SK-N-SH (cell line): ENCODE measurements at regions not wholly inside any gene's neighbourhood (a gene's known extent, or its start where the extent isn't known, plus 50 kb on each side); places are given as distances from the start of the nearest gene placed in this dataset.

ENCODE experiments used
- CTCF ChIA-PET: fragments of 300-600, 350-600 bp; formaldehyde crosslinking; extraction: SDS; loops from one replicate; lab custom pipeline; 2021; lab: Yijun Ruan, JAX
- POLR2A ChIA-PET: fragments of 350-600 bp; sonication (Branson Sonifier 250); formaldehyde crosslinking; extraction: SDS; loops from one replicate; lab custom pipeline; 2020; ENCODE audit warnings: antibody characterized with exemption, inconsistent platforms; lab: Yijun Ruan, JAX
- DNase-seq: peaks from one replicate; pipeline ENCODE4 v3.0.0; 2012
- H2AFZ ChIP-seq: fragments of 200-600 bp; sonication (generic); 2 replicates; pipeline ENCODE4 v1.8.1; 2016; ENCODE audit warnings: antibody characterized with exemption, mild to moderate bottlenecking, low read depth
- H3F3A ChIP-seq: fragments of 200-600 bp; sonication (generic); replicated peaks from 2 replicates; pipeline ENCODE3; 2016; ENCODE audit warnings: antibody characterized with exemption, mild to moderate bottlenecking; ENCODE audit not compliant: insufficient read depth
- H3K27ac ChIP-seq, 2 experiments: fragments of 200-500 bp in 1 of 2; fragments of 200-600 bp in 1 of 2; sonication (Bioruptor generic) in 1 of 2; sonication (generic), shearing (Covaris generic) in 1 of 2; 2 replicates each; pipeline versions ENCODE4 v1.5.1 to v1.6.1; 2014 to 2016; ENCODE audit warnings: low read depth in 2 of 2, inconsistent platforms in 1 of 2, low read length in 1 of 2, mild to moderate bottlenecking in 1 of 2, mixed read lengths in 1 of 2
- H3K27me3 ChIP-seq: fragments of 200-600 bp; sonication (generic), shearing (Covaris generic); 2 replicates; pipeline ENCODE4 v1.6.1; 2016; ENCODE audit warnings: mixed run types; ENCODE audit not compliant: insufficient read depth
- H3K36me3 ChIP-seq, 2 experiments: fragments of 200-500 bp in 1 of 2; fragments of 200-600 bp in 1 of 2; sonication (Bioruptor generic) in 1 of 2; sonication (generic) in 1 of 2; replicated peaks in 1 of 2; 2 replicates each; pipeline versions ENCODE3 to v1.5.1; 2014 to 2016; ENCODE audit warnings: low read length in 1 of 2, mild to moderate bottlenecking in 1 of 2; ENCODE audit not compliant: insufficient read depth in 2 of 2, control insufficient read depth in 1 of 2
- H3K4me1 ChIP-seq, 2 experiments: fragments of 200-500 bp in 1 of 2; fragments of 200-600 bp in 1 of 2; sonication (Bioruptor generic) in 1 of 2; sonication (generic), shearing (Covaris generic) in 1 of 2; 2 replicates each; pipeline versions ENCODE4 v1.5.1 to v1.6.1; 2014 to 2016; ENCODE audit warnings: low read depth in 1 of 2, low read length in 1 of 2, mixed run types in 1 of 2; ENCODE audit not compliant: insufficient read depth in 2 of 2, control insufficient read depth in 1 of 2
- H3K4me2 ChIP-seq: fragments of 200-600 bp; sonication (generic), shearing (Covaris generic); 2 replicates; pipeline ENCODE4 v1.6.1; 2017; ENCODE audit warnings: mixed run types
- H3K4me3 ChIP-seq, 2 experiments: fragments of 200-500 bp in 1 of 2; fragments of 200-600 bp in 1 of 2; sonication (Bioruptor generic) in 1 of 2; sonication (generic), shearing (Covaris generic) in 1 of 2; 2 replicates each; pipeline versions ENCODE4 v1.5.1 to v1.8.1; 2014 to 2016; ENCODE audit warnings: low read depth in 2 of 2, inconsistent platforms in 1 of 2, low read length in 1 of 2, mild to moderate bottlenecking in 1 of 2, mixed read lengths in 1 of 2, moderate library complexity in 1 of 2
- H3K79me2 ChIP-seq: fragments of 200-600 bp; sonication (generic); 2 replicates; pipeline ENCODE4 v1.8.1; 2017; ENCODE audit warnings: mild to moderate bottlenecking; ENCODE audit not compliant: insufficient read depth
- H3K9ac ChIP-seq: fragments of 200-600 bp; sonication (generic); 2 replicates; pipeline ENCODE4 v1.6.1; 2017; ENCODE audit warnings: mixed run types
- H3K9me2 ChIP-seq: fragments of 200-600 bp; sonication (generic); 2 replicates; pipeline ENCODE4 v1.6.1; 2017; ENCODE audit warnings: mixed run types
- H3K9me3 ChIP-seq: fragments of 200-600 bp; sonication (generic); 2 replicates; pipeline ENCODE4 v1.6.1; 2017; ENCODE audit warnings: mixed run types, mild to moderate bottlenecking, moderate library complexity
- H4K20me1 ChIP-seq: fragments of 200-600 bp; sonication (generic); 2 replicates; pipeline ENCODE4 v1.6.1; 2017; ENCODE audit warnings: mild to moderate bottlenecking, mixed run types; ENCODE audit not compliant: insufficient read depth
- CHD2 ChIP-seq: fragments of 150-350 bp; IDR thresholded peaks from 2 replicates; pipeline ENCODE4 v1.6.1; 2018; ENCODE audit warnings: low read length; ENCODE audit not compliant: partially characterized antibody
- ELF1 ChIP-seq: IDR thresholded peaks from 2 replicates; pipeline ENCODE4 v1.4.0; 2012
- EP300 ChIP-seq, 2 experiments: IDR thresholded peaks; 2 replicates each; pipeline versions ENCODE4 v1.4.0 to v1.6.1; 2012; ENCODE audit warnings: borderline replicate concordance in 1 of 2, low read depth in 1 of 2, low read length in 1 of 2
- EZH2phosphoT487 ChIP-seq: fragments of 200-600 bp; sonication (generic); IDR thresholded peaks from 2 replicates; pipeline ENCODE4 v1.6.1; 2017; ENCODE audit warnings: low read depth, mixed run types, mild to moderate bottlenecking, antibody characterized with exemption, moderate library complexity, borderline replicate concordance
- FOSL2 ChIP-seq: IDR thresholded peaks from 2 replicates; pipeline ENCODE4 v1.4.0; 2012; ENCODE audit warnings: low read depth, mild to moderate bottlenecking, moderate library complexity, borderline replicate concordance
- GABPA ChIP-seq: IDR thresholded peaks from 2 replicates; pipeline ENCODE4 v1.4.0; 2012; ENCODE audit warnings: low read depth, mild to moderate bottlenecking
- GATA2 ChIP-seq: sonication (generic); formaldehyde crosslinking; IDR thresholded peaks from 2 replicates; pipeline ENCODE4 v1.5.0; 2020; ENCODE audit warnings: mild to moderate bottlenecking, missing genetic modification reagents
- JUND ChIP-seq: IDR thresholded peaks from 2 replicates; pipeline ENCODE4 v1.4.0; 2012
- NRF1 ChIP-seq: IDR thresholded peaks from 2 replicates; pipeline ENCODE4 v1.6.1; 2012; ENCODE audit warnings: low read depth, mild to moderate bottlenecking, low read length
- RCOR1 ChIP-seq: fragments of 150-350 bp; IDR thresholded peaks from 2 replicates; pipeline ENCODE4 v1.6.1; 2017; ENCODE audit warnings: antibody characterized with exemption, low read length
- SMC3 ChIP-seq: IDR thresholded peaks from 2 replicates; pipeline ENCODE4 v1.6.1; 2012; ENCODE audit warnings: low read depth, low read length, improper control_type of control experiment
- TCF12 ChIP-seq: IDR thresholded peaks from 2 replicates; pipeline ENCODE4 v1.4.0; 2012
- TEAD4 ChIP-seq: IDR thresholded peaks from 2 replicates; pipeline ENCODE4 v1.4.0; 2012; ENCODE audit warnings: mild to moderate bottlenecking, borderline replicate concordance; ENCODE audit not compliant: insufficient read depth
- YY1 ChIP-seq: IDR thresholded peaks from 2 replicates; pipeline ENCODE4 v1.4.0; 2012; ENCODE audit warnings: low read depth, mild to moderate bottlenecking
- WGBS: methylation state at CpG from one replicate; pipeline ENCODE4 v1.1.6; 2017; ENCODE audit warnings: low lambda C conversion rate; 5-methylcytosine and 5-hydroxymethylcytosine counted together
- TF ChIP-seq, protein P1 (sequence below): IDR thresholded peaks from 2 replicates; pipeline ENCODE4 v1.6.1; 2012; ENCODE audit warnings: mild to moderate bottlenecking, low read depth, low read length, moderate library complexity
- TF ChIP-seq, protein P2 (sequence below): fragments of 150-350 bp; IDR thresholded peaks from 2 replicates; pipeline ENCODE4 v1.6.1; 2017; ENCODE audit warnings: antibody characterized with exemption, low read length, low read depth, borderline replicate concordance
- TF ChIP-seq, protein P3 (sequence below): IDR thresholded peaks from 2 replicates; pipeline ENCODE4 v1.4.0; 2012; ENCODE audit warnings: low read depth
- TF ChIP-seq, protein P4 (sequence below): IDR thresholded peaks from 2 replicates; pipeline ENCODE4; 2012
- TF ChIP-seq, protein P5 (sequence below): IDR thresholded peaks from 2 replicates; pipeline ENCODE4 v1.4.0; 2012; ENCODE audit warnings: low read depth, borderline replicate concordance
- TF ChIP-seq, protein P6 (sequence below): IDR thresholded peaks from 2 replicates; pipeline ENCODE4 v1.4.0; 2012; ENCODE audit warnings: low read depth, borderline replicate concordance

DNA sequence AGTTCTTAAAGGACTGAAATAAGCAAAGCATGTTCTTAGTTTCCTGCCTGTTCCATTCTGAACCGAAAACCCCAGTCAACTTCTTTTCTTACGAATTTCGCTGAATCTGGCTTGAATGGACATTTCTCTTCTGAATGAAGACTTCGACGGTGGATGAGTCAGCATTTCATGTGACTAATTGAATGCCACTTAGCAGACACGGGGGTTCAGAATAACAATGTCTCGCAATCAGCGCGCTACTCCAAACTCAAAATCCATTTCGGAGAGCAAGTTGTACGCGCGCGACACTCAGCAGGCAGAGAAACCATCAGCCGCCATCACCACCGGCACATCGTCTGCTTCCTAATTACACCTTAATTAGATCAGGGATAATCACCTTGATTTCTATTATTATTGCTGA lies 239.0 kb upstream of the KLF6 start:
- Histone ChIP-seq H4K20me1 (no peaks in the 10 kb centered on the region), H3K4me3 (no peak overlapping the region), H3K36me3 (no peaks in the 10 kb centered on the region), H3K79me2 (no peaks in the 10 kb centered on the region), H2AFZ (no peak overlapping the region), H3K27ac (no peak overlapping the region), H3F3A (no peaks in the 10 kb centered on the region), H3K9me3 (no peaks in the 10 kb centered on the region), H3K4me2 (no peak overlapping the region), H3K9me2 (no peaks in the 10 kb centered on the region), H3K27me3 (no peaks in the 10 kb centered on the region), H3K4me1 (no peaks in the 10 kb centered on the region; a peak in 1 of 4 replicates), H3K9ac (no peak overlapping the region)
- no peak for DNase-seq
- TF ChIP-seq, protein P1, sequence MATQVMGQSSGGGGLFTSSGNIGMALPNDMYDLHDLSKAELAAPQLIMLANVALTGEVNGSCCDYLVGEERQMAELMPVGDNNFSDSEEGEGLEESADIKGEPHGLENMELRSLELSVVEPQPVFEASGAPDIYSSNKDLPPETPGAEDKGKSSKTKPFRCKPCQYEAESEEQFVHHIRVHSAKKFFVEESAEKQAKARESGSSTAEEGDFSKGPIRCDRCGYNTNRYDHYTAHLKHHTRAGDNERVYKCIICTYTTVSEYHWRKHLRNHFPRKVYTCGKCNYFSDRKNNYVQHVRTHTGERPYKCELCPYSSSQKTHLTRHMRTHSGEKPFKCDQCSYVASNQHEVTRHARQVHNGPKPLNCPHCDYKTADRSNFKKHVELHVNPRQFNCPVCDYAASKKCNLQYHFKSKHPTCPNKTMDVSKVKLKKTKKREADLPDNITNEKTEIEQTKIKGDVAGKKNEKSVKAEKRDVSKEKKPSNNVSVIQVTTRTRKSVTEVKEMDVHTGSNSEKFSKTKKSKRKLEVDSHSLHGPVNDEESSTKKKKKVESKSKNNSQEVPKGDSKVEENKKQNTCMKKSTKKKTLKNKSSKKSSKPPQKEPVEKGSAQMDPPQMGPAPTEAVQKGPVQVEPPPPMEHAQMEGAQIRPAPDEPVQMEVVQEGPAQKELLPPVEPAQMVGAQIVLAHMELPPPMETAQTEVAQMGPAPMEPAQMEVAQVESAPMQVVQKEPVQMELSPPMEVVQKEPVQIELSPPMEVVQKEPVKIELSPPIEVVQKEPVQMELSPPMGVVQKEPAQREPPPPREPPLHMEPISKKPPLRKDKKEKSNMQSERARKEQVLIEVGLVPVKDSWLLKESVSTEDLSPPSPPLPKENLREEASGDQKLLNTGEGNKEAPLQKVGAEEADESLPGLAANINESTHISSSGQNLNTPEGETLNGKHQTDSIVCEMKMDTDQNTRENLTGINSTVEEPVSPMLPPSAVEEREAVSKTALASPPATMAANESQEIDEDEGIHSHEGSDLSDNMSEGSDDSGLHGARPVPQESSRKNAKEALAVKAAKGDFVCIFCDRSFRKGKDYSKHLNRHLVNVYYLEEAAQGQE = no peak
- TF ChIP-seq, protein P2, sequence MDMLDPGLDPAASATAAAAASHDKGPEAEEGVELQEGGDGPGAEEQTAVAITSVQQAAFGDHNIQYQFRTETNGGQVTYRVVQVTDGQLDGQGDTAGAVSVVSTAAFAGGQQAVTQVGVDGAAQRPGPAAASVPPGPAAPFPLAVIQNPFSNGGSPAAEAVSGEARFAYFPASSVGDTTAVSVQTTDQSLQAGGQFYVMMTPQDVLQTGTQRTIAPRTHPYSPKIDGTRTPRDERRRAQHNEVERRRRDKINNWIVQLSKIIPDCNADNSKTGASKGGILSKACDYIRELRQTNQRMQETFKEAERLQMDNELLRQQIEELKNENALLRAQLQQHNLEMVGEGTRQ = no peak
- no peak for TF ChIP-seq YY1
- TF ChIP-seq, protein P3, sequence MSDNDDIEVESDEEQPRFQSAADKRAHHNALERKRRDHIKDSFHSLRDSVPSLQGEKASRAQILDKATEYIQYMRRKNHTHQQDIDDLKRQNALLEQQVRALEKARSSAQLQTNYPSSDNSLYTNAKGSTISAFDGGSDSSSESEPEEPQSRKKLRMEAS = no peak
- no peak for TF ChIP-seq TCF12
- no peak for TF ChIP-seq FOSL2
- no peak for TF ChIP-seq EZH2phosphoT487
- TF ChIP-seq RCOR1 = no peak
- TF ChIP-seq, protein P4, sequence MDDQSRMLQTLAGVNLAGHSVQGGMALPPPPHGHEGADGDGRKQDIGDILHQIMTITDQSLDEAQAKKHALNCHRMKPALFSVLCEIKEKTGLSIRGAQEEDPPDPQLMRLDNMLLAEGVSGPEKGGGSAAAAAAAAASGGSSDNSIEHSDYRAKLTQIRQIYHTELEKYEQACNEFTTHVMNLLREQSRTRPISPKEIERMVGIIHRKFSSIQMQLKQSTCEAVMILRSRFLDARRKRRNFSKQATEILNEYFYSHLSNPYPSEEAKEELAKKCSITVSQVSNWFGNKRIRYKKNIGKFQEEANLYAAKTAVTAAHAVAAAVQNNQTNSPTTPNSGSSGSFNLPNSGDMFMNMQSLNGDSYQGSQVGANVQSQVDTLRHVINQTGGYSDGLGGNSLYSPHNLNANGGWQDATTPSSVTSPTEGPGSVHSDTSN = no peak
- TF ChIP-seq, protein P5, sequence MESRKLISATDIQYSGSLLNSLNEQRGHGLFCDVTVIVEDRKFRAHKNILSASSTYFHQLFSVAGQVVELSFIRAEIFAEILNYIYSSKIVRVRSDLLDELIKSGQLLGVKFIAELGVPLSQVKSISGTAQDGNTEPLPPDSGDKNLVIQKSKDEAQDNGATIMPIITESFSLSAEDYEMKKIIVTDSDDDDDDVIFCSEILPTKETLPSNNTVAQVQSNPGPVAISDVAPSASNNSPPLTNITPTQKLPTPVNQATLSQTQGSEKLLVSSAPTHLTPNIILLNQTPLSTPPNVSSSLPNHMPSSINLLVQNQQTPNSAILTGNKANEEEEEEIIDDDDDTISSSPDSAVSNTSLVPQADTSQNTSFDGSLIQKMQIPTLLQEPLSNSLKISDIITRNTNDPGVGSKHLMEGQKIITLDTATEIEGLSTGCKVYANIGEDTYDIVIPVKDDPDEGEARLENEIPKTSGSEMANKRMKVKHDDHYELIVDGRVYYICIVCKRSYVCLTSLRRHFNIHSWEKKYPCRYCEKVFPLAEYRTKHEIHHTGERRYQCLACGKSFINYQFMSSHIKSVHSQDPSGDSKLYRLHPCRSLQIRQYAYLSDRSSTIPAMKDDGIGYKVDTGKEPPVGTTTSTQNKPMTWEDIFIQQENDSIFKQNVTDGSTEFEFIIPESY = no peak
- no peak for TF ChIP-seq JUND
- TF ChIP-seq ELF1 = no peak
- no peak for TF ChIP-seq GABPA
- no peak for TF ChIP-seq NRF1
- no peak for TF ChIP-seq TEAD4
- TF ChIP-seq SMC3 = no peak
- TF ChIP-seq CHD2 = no peak
- TF ChIP-seq GATA2 (CRISPR knock-in tag) = no peak
- TF ChIP-seq EP300 (IDR thresholded peaks at IDR 0.05; ENCODE audit: borderline replicate concordance in 1 of 2, low read depth in 1 of 2, low read length in 1 of 2) = no peak
- TF ChIP-seq, protein P6, sequence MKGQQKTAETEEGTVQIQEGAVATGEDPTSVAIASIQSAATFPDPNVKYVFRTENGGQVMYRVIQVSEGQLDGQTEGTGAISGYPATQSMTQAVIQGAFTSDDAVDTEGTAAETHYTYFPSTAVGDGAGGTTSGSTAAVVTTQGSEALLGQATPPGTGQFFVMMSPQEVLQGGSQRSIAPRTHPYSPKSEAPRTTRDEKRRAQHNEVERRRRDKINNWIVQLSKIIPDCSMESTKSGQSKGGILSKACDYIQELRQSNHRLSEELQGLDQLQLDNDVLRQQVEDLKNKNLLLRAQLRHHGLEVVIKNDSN = no peak
- POLR2A ChIA-PET = no interaction called here
- WGBS = 86% methylated on average over 17 of the region's 17 CpGs
- CTCF ChIA-PET = no interaction called here
